GM19468 (cell line): ENCODE measurements at regions not wholly inside any gene's neighbourhood (a gene's known extent, or its start where the extent isn't known, plus 50 kb on each side); places are given as distances from the start of the nearest gene placed in this dataset.

Experiments used
- ATAC-seq: cut with Tn5 transposase; IDR thresholded peaks from one replicate; pipeline ENCODE4 v1.9.1; 2021; ENCODE audit warnings: mild to moderate bottlenecking, moderate library complexity, moderate number of reproducible peaks; ENCODE audit not compliant: unreplicated experiment; ENCODE audit errors: extremely low read depth

DNA sequence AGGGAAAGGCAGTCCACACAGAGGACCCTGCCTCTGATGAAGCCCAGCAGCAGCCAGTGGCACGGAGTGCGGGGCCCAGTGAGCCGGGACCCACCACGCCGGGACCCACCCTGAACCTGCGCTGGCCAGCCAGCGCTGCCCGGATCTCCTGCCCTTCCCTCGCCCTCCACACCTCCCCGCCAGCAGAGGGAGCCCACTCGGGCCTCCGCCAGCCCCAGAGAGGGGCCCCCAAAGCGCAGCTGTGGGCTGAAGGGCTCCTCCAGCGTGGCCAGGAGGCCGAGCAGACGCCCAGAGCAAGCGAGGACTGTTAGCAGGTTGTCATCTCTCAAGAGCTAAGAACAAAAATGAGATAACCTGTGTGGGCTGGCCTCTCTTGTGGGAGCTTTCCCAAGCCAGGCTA lies 81.3 kb upstream of the ATP10A start:
- ATAC-seq, result no peak

DNA sequence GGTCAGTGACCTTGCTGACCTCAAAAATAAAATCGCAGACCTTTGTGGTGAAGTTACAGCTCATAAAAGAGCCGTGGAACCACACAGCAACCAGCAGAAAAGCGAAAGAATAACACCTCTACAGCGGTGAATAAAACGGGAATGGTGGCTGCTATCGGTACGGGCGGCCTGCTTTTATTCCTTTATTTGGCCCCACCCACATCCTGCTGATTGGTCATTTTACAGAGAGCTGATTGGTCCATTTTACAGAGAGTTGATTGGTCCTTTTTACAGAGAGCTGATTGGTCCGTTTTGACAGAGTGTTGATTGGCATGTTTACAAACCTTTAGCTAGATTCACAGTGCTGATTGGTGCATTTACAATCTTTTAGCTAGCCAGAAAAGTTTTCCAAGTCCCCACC lies 80.7 kb upstream of the ATP10A start:
- no peak for ATAC-seq

DNA sequence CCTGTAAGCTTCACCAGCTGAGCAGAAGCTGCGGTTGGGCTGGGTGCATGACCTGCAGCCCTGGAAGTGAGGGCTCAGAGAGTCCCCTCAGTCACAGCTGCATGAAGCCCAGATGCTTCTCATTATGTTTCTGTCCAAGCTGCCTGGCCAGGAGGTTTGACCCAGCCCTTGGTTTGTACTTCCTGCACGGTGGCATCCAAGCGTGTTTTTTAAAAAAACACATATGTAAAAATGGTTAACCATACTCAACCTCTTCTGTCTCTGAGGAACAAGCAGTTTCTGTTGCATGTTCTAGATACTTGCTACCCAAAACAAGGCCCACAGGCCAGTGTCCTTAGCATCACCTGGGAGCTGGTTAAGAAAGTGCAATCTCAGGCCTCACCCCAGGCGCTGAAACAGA lies 76.0 kb upstream of the ATP10A start:
- ATAC-seq, result no peak

DNA sequence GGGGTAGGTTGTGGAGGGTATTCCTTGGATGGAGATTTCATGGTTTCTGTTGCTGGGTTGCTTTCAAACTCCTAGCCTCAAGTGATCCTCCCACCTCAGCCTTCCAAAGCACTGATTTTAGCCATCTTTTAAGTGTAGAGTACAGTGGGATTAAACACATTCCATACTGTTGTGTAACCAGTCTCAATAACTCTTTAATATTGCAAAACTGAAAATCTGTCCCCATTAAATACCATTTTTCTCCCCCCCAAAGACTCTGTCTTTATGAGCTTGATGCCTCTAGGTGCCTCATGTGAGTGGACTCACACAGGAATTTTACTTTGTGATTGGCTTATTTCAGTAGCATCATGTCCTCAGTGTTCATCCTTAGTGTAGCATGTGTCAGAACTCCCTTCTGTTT lies 74.7 kb upstream of the ATP10A start:
- no peak for ATAC-seq

DNA sequence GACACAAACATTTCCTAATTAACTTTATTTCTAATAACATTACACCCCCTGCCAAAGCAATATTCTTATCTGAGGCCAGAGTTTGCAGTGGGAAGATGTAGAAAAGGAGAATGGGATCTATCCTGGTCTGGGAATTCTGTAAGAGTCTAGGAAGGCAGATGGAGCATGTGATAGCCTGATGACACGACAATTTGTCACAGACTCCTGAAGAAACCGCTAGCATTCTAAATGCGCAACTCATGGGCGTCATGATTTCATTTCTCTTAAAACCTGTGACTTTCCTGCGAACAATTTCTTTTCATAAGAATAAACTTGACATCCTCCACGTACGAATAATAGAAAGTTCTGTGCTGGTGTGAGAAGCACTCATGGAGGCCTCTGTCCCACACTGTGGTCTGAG lies 72.9 kb upstream of the ATP10A start:
- no peak for ATAC-seq

DNA sequence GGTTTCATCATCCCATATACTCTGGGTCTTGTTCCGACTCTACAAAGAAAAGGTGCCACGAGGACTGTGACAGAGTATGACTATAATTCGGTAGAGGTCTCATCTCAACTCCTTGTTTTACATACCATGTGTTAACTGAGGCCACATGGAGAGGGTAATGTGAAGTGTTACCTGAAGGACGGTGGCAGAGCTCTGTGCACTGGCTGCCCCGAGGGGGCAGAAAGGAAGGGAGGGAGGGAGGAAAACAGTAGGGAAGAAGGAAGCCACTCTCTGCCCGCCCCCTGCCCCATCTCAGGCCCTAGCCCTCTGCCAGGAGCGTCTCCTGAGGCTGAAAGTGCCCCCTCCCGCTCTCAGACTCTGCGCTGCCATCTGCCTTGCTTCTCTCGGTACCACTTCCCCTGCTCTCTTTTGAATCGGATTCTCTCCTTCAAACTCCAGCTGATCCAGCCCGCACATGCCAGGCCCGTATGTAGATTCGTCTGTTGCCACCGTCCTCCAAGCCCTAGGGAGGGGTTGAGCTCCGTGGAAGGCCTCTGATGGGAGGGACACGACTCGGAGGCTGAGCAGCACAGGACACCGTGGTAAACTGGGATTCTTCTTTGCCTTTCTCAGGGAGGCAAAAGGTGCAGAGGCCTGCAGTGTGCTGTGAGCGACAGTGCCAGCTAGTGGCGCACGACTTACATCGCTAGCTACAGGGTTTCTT lies 70.5 kb upstream of the ATP10A start:
- no peak for ATAC-seq

DNA sequence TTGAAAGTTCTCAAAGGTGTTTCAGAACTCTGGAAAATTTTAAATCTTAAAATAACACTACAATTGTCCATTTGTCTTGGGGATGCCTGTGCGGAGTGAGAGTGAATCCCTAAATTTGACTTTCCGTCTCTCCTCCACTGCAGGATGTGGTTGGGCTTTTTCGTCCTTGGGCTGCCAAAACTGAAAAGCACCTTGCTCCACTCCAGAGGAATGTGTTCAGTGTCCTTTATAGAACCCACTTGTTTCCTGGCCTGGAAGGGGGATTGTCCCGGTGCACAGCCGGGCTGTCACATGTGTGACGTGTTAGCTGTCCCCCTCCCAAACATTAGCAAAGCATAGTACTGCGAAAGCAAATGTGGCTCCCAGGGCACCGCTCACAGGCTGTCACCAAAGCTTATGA lies 69.6 kb upstream of the ATP10A start:
- ATAC-seq, result no peak

DNA sequence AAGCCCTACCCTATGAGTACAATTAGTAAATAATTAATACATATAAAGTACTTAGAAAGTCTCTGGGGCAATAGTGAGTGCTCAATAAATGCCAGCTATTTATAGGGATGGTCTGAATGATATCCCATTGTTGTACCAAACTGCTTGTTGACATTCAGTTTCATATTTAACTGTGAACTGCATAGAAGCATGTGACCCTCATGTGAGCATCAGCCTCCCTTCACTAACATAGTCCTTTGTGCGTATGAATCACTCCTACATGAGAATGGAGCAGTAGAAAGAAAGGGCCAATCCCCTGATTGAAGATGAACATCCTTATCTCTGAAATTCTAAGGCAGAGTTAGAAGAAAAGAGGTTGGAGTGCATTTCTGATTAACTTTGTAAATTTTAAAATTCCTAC lies 68.7 kb upstream of the ATP10A start:
- no peak for ATAC-seq

DNA sequence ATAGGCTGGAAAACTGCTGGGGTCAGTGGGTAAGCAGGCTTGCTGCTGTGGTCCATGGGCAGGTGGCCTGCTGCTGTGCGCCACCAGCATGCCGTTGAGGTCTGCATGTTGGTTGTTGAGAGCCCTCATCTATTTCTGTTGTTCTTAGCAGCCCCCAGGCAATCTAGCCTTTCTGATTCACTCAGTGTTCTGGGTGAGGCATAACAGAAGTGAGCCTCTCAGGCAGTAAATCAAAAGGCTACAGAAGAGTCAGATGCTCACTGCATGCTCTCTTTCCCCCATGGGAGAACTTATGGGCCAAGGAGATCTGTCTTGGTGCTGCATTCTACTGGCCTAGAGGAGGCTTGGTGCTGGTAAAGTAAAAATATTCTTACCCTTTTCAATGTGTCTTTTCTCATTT lies 67.8 kb upstream of the ATP10A start:
- no peak for ATAC-seq
